SU-DHL-6 (cell line): ENCODE measurements at regions not wholly inside any gene's neighbourhood (a gene's known extent, or its start where the extent isn't known, plus 50 kb on each side); places are given as distances from the start of the nearest gene placed in this dataset.

ENCODE experiments used
- H2AFZ ChIP-seq: fragments of 200-600 bp; sonication (generic); 2 replicates; pipeline ENCODE4 v1.6.1; 2014; ENCODE audit warnings: low read depth, mild to moderate bottlenecking, moderate library complexity, mixed read lengths, antibody characterized with exemption, low read length; ENCODE audit not compliant: severe bottlenecking
- H3F3A ChIP-seq: fragments of 200-600 bp; shearing (Covaris generic); 2 replicates; pipeline ENCODE4 v1.6.0; 2016; ENCODE audit warnings: antibody characterized with exemption, mild to moderate bottlenecking; ENCODE audit not compliant: insufficient read depth
- H3K27ac ChIP-seq: fragments of 200-600 bp; sonication (generic); 2 replicates; pipeline ENCODE4 v1.5.1; 2016; ENCODE audit warnings: low read depth, mild to moderate bottlenecking, low read length, moderate library complexity, mixed read lengths
- H3K27me3 ChIP-seq: fragments of 200-600 bp; sonication (generic), shearing (Covaris generic); 2 replicates; pipeline ENCODE4 v1.6.0; 2014; ENCODE audit warnings: mild to moderate bottlenecking, low read length
- H3K36me3 ChIP-seq: fragments of 200-600 bp; sonication (generic); 2 replicates; pipeline ENCODE4 v1.6.1; 2014; ENCODE audit warnings: mild to moderate bottlenecking, low read length, mixed read lengths
- H3K4me2 ChIP-seq: fragments of 300-600, 200-600 bp; shearing (Covaris generic), sonication (generic); 2 replicates; pipeline ENCODE4 v1.6.0; 2014; ENCODE audit warnings: low read length, low read depth, mild to moderate bottlenecking; ENCODE audit not compliant: poor library complexity, severe bottlenecking
- H3K4me3 ChIP-seq: fragments of 200-600 bp; sonication (generic); 2 replicates; pipeline ENCODE4 v1.5.1; 2014; ENCODE audit warnings: antibody characterized with exemption, low read length, mild to moderate bottlenecking, mixed read lengths; ENCODE audit not compliant: insufficient read depth, poor library complexity, severe bottlenecking
- H3K79me2 ChIP-seq: fragments of 200-600 bp; sonication (generic); 2 replicates; pipeline ENCODE4 v1.6.1; 2014; ENCODE audit warnings: mild to moderate bottlenecking, low read length, moderate library complexity; ENCODE audit not compliant: insufficient read depth
- H3K9ac ChIP-seq: fragments of 200-600 bp; sonication (generic); 2 replicates; pipeline ENCODE4 v1.7.0; 2014; ENCODE audit warnings: mild to moderate bottlenecking, low read length
- H3K9me2 ChIP-seq: fragments of 200-600 bp; sonication (generic); replicated peaks from 2 replicates; pipeline ENCODE4 v1.6.1; 2014; ENCODE audit warnings: low read length; ENCODE audit not compliant: insufficient read depth
- H3K9me3 ChIP-seq: fragments of 200-600 bp; sonication (generic); 2 replicates; pipeline ENCODE4 v1.6.1; 2014; ENCODE audit warnings: low read length, mixed read lengths; ENCODE audit not compliant: insufficient read depth
- H4K20me1 ChIP-seq: fragments of 200-600 bp; sonication (generic); 2 replicates; pipeline ENCODE4 v1.6.1; 2014; ENCODE audit warnings: low read depth, mild to moderate bottlenecking, antibody characterized with exemption, low read length, moderate library complexity, mixed read lengths
- CTCF ChIP-seq: fragments of 200-600 bp; sonication (generic); IDR thresholded peaks from one replicate; pipeline ENCODE4 v1.5.1; 2017; ENCODE audit warnings: antibody characterized with exemption, mild to moderate bottlenecking, low read length, moderate library complexity; ENCODE audit not compliant: insufficient read depth, poor library complexity, severe bottlenecking
- EZH2phosphoT487 ChIP-seq: fragments of 200-600 bp; sonication (generic), shearing (Covaris generic); conservative IDR thresholded peaks from 2 replicates; pipeline ENCODE4 v1.6.1; 2018; ENCODE audit warnings: mild to moderate bottlenecking, antibody characterized with exemption, low read length, moderate library complexity, mixed read lengths

- TF ChIP-seq EZH2phosphoT487 (no peak), CTCF (no peak)
- no peaks in the 10 kb centered on the region for H3K36me3 ChIP-seq
- H3K4me2 ChIP-seq: no peak overlapping the region
- H3K79me2 ChIP-seq: no peaks in the 10 kb centered on the region
- H3K9me2 ChIP-seq: no peaks in the 10 kb centered on the region
- H3K27me3 ChIP-seq: no peaks in the 10 kb centered on the region
- no peak overlapping the region for H3K4me3 ChIP-seq
- no peak overlapping the region for H3K27ac ChIP-seq
- H3K9ac ChIP-seq: no peak overlapping the region
- 0 out of 2 replicates have a peak, but pooled peaks cover 6% of the 10 kb centered on the region for H3F3A ChIP-seq
- no peak overlapping the region for H2AFZ ChIP-seq
- H3K9me3 ChIP-seq: no peaks in the 10 kb centered on the region
- no peaks in the 10 kb centered on the region for H4K20me1 ChIP-seq
Measured at GRCh38 chr16:14002416-14002990, 68.6 kb upstream of the MRTFB start.

- H3K4me2 ChIP-seq: no peak overlapping the region
Measured at GRCh38 chr16:14003074-14003570, 68.0 kb upstream of the MRTFB start.

GRCh38 chr16:14004031-14004728, 66.9 kb upstream of the MRTFB start:
- Histone ChIP-seq H2AFZ (no peak overlapping the region), H3F3A (no peaks in the 10 kb centered on the region), H3K4me3 (no peak overlapping the region), H3K36me3 (no peaks in the 10 kb centered on the region), H3K4me2 (no peak overlapping the region), H3K9ac (no peak overlapping the region), H4K20me1 (no peaks in the 10 kb centered on the region), H3K9me3 (no peaks in the 10 kb centered on the region), H3K27me3 (no peaks in the 10 kb centered on the region; the same call in 1 of the 2 replicates), H3K27ac (no peak overlapping the region), H3K9me2 (no peaks in the 10 kb centered on the region), H3K79me2 (no peaks in the 10 kb centered on the region)
- no peak for TF ChIP-seq EZH2phosphoT487
- no peak for TF ChIP-seq CTCF

More at GRCh38 chr16:14003074-14003570, 68.0 kb upstream of the MRTFB start:
- H3K9ac ChIP-seq: no peak overlapping the region
- H3K4me3 ChIP-seq: no peak overlapping the region
- H3K9me3 ChIP-seq: no peaks in the 10 kb centered on the region
- peak overlapping the region; percentile 25 for H2AFZ ChIP-seq
- H3K9me2 ChIP-seq: no peaks in the 10 kb centered on the region
- no peak overlapping the region for H3K27ac ChIP-seq
- TF ChIP-seq CTCF: no peak
- TF ChIP-seq EZH2phosphoT487: no peak
- no peaks in the 10 kb centered on the region for H3K79me2 ChIP-seq
- H3K27me3 ChIP-seq: no peaks in the 10 kb centered on the region
- H4K20me1 ChIP-seq: no peaks in the 10 kb centered on the region
- H3F3A ChIP-seq: 0 out of 2 replicates have a peak, but pooled peaks cover 1% of the 10 kb centered on the region
- H3K36me3 ChIP-seq: no peaks in the 10 kb centered on the region
